GM18951 (cell line): ENCODE measurements at regions not wholly inside any gene's neighbourhood (a gene's known extent, or its start where the extent isn't known, plus 50 kb on each side); places are given as distances from the start of the nearest gene placed in this dataset.

Experiments used
- POLR2A ChIP-seq: IDR thresholded peaks from 4 replicates; pipeline ENCODE4 v1.6.1; 2011; ENCODE audit warnings: mild to moderate bottlenecking; ENCODE audit not compliant: insufficient read length, insufficient read depth; ENCODE audit errors: extremely low read depth
- in situ Hi-C: fragments of 300-500 bp; cut with MboI; formaldehyde crosslinking; loops from one replicate; pipeline ENCODE4 v1.12.0; 2022; ENCODE audit warnings: low sequenced_read_pairs, mixed read lengths, inconsistent platforms; ENCODE audit not compliant: unreplicated experiment

- in situ Hi-C loops, result no loop called here
- no peak for TF ChIP-seq POLR2A
Measured at GRCh38 chr9:94159069-94159939, 75.0 kb downstream of the PTPDC1 start.

GRCh38 chr9:94160594-94161501 lies 76.6 kb downstream of the PTPDC1 start:
- in situ Hi-C loops, result no loop called here

GRCh38 chr9:94161673-94162072 lies 77.4 kb downstream of the PTPDC1 start:
- in situ Hi-C loops, result no loop called here
- TF ChIP-seq POLR2A, result no peak

More at GRCh38 chr9:94160594-94161501, 76.6 kb downstream of the PTPDC1 start:
- TF ChIP-seq POLR2A, result no peak

GRCh38 chr9:94164806-94165549 lies 80.7 kb downstream of the PTPDC1 start:
- TF ChIP-seq POLR2A, result no peak
- in situ Hi-C loops, result no loop called here

GRCh38 chr9:94165592-94166235 lies 81.5 kb downstream of the PTPDC1 start:
- peak; percentile 58 for TF ChIP-seq POLR2A
- in situ Hi-C loops, result no loop called here

DNA sequence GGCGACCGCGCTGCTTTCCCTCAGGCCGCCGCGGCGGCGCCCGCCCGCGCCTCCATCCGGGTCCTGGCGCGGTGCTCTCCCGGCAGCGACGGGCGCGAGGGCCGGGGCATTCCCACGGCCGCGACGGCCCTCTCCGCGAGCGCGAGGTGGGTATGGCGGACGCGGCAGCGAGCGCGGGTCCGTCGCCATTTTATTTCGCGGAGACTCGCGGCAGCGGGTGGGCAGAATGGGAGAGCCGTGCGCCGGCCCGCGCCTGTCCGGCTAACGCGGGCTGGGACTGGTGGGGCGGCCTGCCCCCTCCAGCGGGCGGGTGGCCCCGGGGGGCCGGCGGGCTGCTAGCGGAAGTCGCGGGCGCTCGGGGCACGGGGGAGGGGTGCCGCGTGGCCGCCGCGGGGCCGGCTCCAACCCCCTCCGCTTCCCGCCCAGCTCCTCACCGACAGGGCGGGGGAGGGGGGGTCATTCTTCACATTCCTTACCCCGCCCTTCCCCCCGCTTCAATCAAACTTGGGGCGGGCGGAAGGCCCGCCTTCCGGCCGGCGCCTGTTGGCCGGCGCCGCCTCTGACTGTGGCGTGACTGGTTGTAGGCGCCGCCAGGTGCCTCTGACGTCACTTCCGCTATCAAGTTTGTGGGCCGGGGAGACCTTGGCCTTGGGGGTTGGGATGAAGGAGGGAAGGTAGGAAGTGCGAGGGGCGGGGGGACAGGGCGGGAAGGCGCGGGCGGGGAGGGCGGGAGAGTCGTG lies 82.1 kb downstream of the PTPDC1 start:
- in situ Hi-C loops, result no loop called here
- peak; percentile 85 for TF ChIP-seq POLR2A

GRCh38 chr9:94166976-94167346 lies 82.7 kb downstream of the PTPDC1 start:
- TF ChIP-seq POLR2A, result peak; percentile 49
- in situ Hi-C loops, result no loop called here

GRCh38 chr9:94167376-94167890 lies 83.2 kb downstream of the PTPDC1 start:
- in situ Hi-C loops, result no loop called here

DNA sequence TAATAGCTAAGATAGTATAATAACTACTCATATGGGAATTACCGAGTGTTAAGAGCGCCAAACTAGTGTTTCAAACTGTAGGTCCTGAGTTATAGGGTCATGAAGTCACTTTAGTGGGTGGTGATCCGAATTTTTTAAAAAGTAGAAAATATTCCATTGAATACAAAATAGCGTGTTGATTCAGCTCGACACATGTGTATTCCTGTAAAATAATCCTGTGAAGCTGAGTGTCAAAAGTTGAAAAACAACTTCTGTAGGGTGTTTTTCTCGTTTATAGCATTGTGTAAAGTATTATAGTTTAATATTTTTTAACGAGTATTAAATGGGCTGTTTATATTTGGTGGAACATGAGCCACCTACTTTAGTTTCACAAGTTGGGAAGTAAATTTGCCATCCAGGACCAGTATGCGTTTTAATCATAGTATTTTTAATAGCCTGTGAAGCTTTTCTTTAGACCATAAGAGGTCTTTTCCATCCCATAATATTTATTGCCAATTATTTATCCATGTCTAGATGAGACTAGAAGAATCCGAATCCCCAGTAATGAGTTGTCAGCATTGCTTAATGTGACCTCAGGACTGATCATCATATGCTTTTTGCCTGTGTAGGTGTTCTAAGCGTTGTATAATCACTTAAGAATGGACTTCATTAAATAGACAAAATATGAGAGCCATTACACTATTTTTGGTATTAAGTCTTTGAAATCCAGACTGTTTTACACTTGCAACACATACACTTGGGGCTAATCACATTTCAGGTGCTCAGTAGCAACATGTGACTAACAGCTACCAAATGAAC lies 84.1 kb downstream of the PTPDC1 start:
- in situ Hi-C loops, result no loop called here
- no peak for TF ChIP-seq POLR2A

More at GRCh38 chr9:94167376-94167890, 83.2 kb downstream of the PTPDC1 start:
- no peak for TF ChIP-seq POLR2A

DNA sequence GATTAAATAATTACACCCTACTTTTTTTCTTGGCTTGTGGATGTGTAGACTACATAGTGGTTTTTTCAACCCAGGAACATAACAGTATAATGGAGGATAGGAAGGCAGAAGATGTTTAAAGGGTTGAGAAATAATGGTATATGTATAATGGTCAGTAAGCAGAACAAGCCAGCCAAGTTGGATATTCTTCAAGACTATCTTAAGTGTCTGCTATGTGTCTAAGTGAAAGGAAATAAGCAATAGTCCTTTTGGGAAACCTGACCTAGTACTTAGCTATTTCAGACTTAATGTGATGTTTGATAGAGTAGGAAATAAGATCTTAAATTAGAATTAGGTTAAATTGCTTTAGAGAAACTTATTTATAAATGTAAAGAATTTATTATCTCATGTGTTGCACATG lies 85.7 kb downstream of the PTPDC1 start:
- in situ Hi-C loops, result no loop called here

GRCh38 chr9:94173632-94174031 lies 85.5 kb upstream of the ZNF169 start:
- in situ Hi-C loops, result no loop called here

More for the DNA sequence above, 85.7 kb downstream of the PTPDC1 start:
- TF ChIP-seq POLR2A, result no peak

More at GRCh38 chr9:94173632-94174031, 85.5 kb upstream of the ZNF169 start:
- TF ChIP-seq POLR2A, result no peak
